ENCODE measurements at regions not wholly inside any gene's neighbourhood (a gene's known extent, or its start where the extent isn't known, plus 50 kb on each side); places are given as distances from the start of the nearest gene placed in this dataset.

GRCh38 chr7:159272739-159273138, 128.1 kb upstream of the VIPR2 start:
- TF ChIP-seq POLR2A (IDR thresholded peaks at IDR 0.05) (no peak), CTCF (IDR thresholded peaks at IDR 0.05) (no peak)
- intact Hi-C loops (cut with DNase I; ENCODE audit: low total_unique reads): no loop called here
- WGBS, 2 donors: 55 to 67% methylated on average over 3 of the region's 3 CpGs
- no peak for DNase-seq (ENCODE audit: low spot score in 2 of 2)
- H3K4me3 ChIP-seq (ENCODE audit: low read depth, poor library complexity, severe bottlenecking): no peak overlapping the region

DNA sequence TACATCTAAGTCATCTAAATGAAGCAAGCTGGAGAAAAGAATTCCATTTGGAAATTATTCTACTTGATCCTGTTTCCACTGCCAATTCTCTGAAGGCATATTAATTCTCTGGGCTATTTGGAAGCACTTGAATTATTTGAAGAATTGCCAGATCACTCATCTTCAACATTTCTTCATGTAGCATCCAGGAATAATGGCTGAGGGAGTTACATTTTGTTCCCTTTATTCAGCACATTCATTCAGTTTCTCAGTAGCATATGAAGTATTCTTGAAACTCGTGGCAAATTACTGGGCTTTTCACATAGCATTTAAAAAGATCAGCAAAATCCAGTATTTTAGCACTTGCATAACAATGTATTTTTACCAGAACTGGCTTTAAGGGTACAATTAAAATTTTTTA, 127.1 kb upstream of the VIPR2 start:
- WGBS, 2 donors: 7 to 32% methylated on average over 1 of the region's 1 CpG
- no peak for DNase-seq (ENCODE audit: low spot score in 2 of 2)
- intact Hi-C loops (cut with DNase I; ENCODE audit: low total_unique reads): no loop called here
- H3K4me3 ChIP-seq (ENCODE audit: low read depth, poor library complexity, severe bottlenecking): no peak overlapping the region
- TF ChIP-seq POLR2A (IDR thresholded peaks at IDR 0.05): no peak
- TF ChIP-seq CTCF (IDR thresholded peaks at IDR 0.05): no peak

- TF ChIP-seq POLR2A (IDR thresholded peaks at IDR 0.05): no peak
- no peak for TF ChIP-seq CTCF (IDR thresholded peaks at IDR 0.05)
- intact Hi-C loops (cut with DNase I; ENCODE audit: low total_unique reads): no loop called here
- no peak overlapping the region for H3K4me3 ChIP-seq (ENCODE audit: low read depth, poor library complexity, severe bottlenecking)
- WGBS, 2 donors: 93 to 95% methylated on average over 3 of the region's 3 CpGs
- DNase-seq (ENCODE audit: low spot score in 2 of 2): no peak
Observed at GRCh38 chr7:159269745-159270144, 125.1 kb upstream of the VIPR2 start.

DNA sequence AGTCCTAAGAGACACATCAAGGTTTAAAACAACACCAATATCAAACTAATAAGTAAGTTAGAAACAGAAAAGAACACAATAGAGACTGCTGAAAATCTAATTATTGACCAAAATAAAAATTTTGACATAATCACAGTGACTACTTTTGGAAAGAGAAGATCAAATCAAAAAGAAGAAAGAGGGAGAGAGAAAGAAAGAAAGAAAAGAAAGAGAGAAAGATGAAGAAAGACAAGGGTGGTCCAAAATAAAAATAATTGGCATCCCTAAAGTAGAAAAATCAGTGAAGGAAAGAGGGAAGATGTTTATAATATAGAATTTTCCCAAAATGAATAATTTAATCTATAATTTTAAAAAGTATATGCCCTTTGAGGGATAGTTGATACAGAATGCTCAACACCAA, 118.8 kb upstream of the VIPR2 start:
- TF ChIP-seq CTCF (IDR thresholded peaks at IDR 0.05) (no peak), POLR2A (IDR thresholded peaks at IDR 0.05) (no peak)
- no peak for DNase-seq (ENCODE audit: low spot score in 2 of 2)
- intact Hi-C loops (cut with DNase I; ENCODE audit: low total_unique reads): no loop called here
- H3K4me3 ChIP-seq (ENCODE audit: low read depth, poor library complexity, severe bottlenecking): no peak overlapping the region

GRCh38 chr7:159253657-159254056, 109.0 kb upstream of the VIPR2 start:
- intact Hi-C loops (cut with DNase I; ENCODE audit: low total_unique reads): no loop called here
- TF ChIP-seq CTCF (IDR thresholded peaks at IDR 0.05): no peak
- TF ChIP-seq POLR2A (IDR thresholded peaks at IDR 0.05): no peak
- no peak overlapping the region for H3K4me3 ChIP-seq (ENCODE audit: low read depth, poor library complexity, severe bottlenecking)
- no peak for DNase-seq (ENCODE audit: low spot score in 2 of 2)
- 37 to 43% methylated on average over 2 of the region's 2 CpGs for WGBS, 2 donors

DNA sequence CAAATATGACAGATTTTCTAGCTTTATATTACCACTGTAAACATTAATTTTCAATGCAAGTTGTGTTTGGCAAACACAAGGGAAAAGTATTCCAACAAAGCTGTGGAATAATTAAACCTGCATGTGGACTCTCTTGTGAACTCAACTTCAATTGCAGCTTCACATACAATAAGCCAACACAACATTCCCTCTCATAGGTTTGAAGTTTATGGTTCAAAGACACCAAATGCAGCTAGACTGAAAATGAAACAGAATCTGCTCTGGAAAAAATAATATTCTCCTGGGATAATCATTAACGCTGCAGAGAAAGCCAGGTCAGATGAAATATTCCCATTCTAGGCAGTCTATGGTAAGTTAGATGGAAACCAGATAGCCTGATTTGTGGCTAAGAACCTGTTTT, 105.8 kb upstream of the VIPR2 start:
- WGBS, 2 donors: 56 to 58% methylated on average over 1 of the region's 1 CpG
- no peak overlapping the region for H3K4me3 ChIP-seq (ENCODE audit: low read depth, poor library complexity, severe bottlenecking)
- no peak for DNase-seq (ENCODE audit: low spot score in 2 of 2)
- no peak for TF ChIP-seq POLR2A (IDR thresholded peaks at IDR 0.05)
- no peak for TF ChIP-seq CTCF (IDR thresholded peaks at IDR 0.05)
- intact Hi-C loops (cut with DNase I; ENCODE audit: low total_unique reads): no loop called here
